ENCODE measurements at regions not wholly inside any gene's neighbourhood (a gene's known extent, or its start where the extent isn't known, plus 50 kb on each side); places are given as distances from the start of the nearest gene placed in this dataset.

DNA sequence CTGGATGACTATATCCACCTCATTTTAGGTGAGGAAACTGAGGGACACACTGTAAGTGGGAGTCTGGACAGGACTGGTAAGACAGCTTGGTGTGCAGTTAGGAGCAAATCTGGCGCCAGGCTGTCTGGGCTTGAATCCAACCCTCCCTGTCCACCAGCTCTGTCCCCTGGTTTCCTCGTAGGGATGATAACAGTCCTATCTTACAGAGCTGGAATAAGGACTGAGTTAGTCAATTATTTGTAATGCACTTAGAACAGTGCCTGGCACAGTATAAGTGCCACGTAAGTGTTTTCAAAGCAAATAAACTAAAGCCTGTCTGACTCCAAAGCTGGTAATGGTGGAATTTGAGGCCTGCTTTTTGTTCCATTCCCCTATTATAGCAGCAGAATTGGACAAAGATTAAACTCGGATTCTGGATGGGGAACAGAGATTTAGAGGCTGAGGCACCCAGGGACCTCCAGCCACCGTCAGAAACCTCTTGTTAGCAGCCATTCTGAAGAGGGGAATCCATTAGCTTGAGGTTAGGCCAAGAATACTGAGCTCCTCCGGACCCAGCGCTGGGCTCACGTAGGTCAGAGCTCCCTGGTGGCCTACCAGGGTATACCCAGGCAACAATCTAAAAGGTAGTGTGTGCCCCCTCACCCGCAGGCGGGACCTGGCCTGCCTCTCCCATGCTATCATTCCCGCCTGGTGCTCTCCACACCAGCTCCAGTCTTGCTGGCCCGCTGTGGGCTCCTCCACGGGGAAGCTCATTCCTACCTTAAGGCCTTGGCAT, 102.1 kb downstream of the UCHL1 start:
- TF ChIP-seq CTCF (IDR thresholded peaks at IDR 0.05; ENCODE audit: extremely low read depth in 1 of 2, insufficient read depth in 1 of 2, low read depth in 1 of 2, low read length in 2 of 2): peak in 1 of 2 donors; percentile 5
- TF ChIP-seq, protein P1, sequence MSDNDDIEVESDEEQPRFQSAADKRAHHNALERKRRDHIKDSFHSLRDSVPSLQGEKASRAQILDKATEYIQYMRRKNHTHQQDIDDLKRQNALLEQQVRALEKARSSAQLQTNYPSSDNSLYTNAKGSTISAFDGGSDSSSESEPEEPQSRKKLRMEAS (IDR thresholded peaks at IDR 0.05; ENCODE audit: insufficient read depth, insufficient read length): no peak
- no peak for TF ChIP-seq JUN (IDR thresholded peaks at IDR 0.05; ENCODE audit: borderline replicate concordance, insufficient read depth, insufficient read length, low read depth)
- TF ChIP-seq EZH2 (IDR thresholded peaks at IDR 0.05; ENCODE audit: borderline replicate concordance, low read depth, low read length, severe bottlenecking): no peak

Data from endothelial cell of umbilical vein (primary cell).